SK-N-SH treated with all-trans-retinoic acid at 6 μM for 48 hours (cell line): ENCODE measurements at regions not wholly inside any gene's neighbourhood (a gene's known extent, or its start where the extent isn't known, plus 50 kb on each side); places are given as distances from the start of the nearest gene placed in this dataset.

ENCODE experiments used
- ATAC-seq: fragments of 200-7000 bp; cut with Tn5 transposase; 3 replicates; pipeline ENCODE4 v1.9.1; 2020; ENCODE audit warnings: mild to moderate bottlenecking, moderate library complexity
- ARNTL ChIP-seq: fragments of 450-650 bp; formaldehyde crosslinking; IDR thresholded peaks from 2 replicates; pipeline ENCODE4 v1.5.0; 2020; ENCODE audit warnings: low read depth, mild to moderate bottlenecking, moderate library complexity, borderline replicate concordance
- BACH2 ChIP-seq: fragments of 250-450 bp; sonication (Bioruptor Pico); IDR thresholded peaks from 2 replicates; pipeline ENCODE4 v1.9.0; 2021; ENCODE audit warnings: mild to moderate bottlenecking, borderline replicate concordance
- CREB5 ChIP-seq: fragments of 250-450 bp; sonication (Bioruptor Pico); IDR thresholded peaks from 2 replicates; pipeline ENCODE4 v1.5.1; 2020; ENCODE audit warnings: low read depth, mild to moderate bottlenecking, moderate library complexity
- CSDC2 ChIP-seq: fragments of 250-450 bp; sonication (Bioruptor Pico); IDR thresholded peaks from 2 replicates; pipeline ENCODE4 v1.5.0; 2020; ENCODE audit warnings: mild to moderate bottlenecking, moderate library complexity
- ESRRG ChIP-seq: fragments of 250-450 bp; sonication (Bioruptor Pico); IDR thresholded peaks from 2 replicates; pipeline ENCODE4 v1.6.1; 2021; ENCODE audit warnings: mild to moderate bottlenecking
- GLIS3 ChIP-seq: fragments of 250-450 bp; sonication (Bioruptor Pico); IDR thresholded peaks from 2 replicates; pipeline ENCODE4 v1.5.0; 2020; ENCODE audit warnings: mild to moderate bottlenecking, moderate library complexity
- ISL1 ChIP-seq: fragments of 250-450 bp; sonication (Bioruptor Pico); IDR thresholded peaks from 2 replicates; pipeline ENCODE4 v2.1.2; 2022; ENCODE audit warnings: mild to moderate bottlenecking, moderate library complexity
- OSR1 ChIP-seq: fragments of 250-450 bp; sonication (Bioruptor Pico); IDR thresholded peaks from 2 replicates; pipeline ENCODE4 v1.8.0; 2022; ENCODE audit warnings: moderate library complexity, mild to moderate bottlenecking, inconsistent platforms
- RARB ChIP-seq: fragments of 250-450 bp; sonication (Bioruptor Pico); IDR thresholded peaks from 2 replicates; pipeline ENCODE4 v1.8.0; 2021; ENCODE audit warnings: mild to moderate bottlenecking, moderate library complexity
- SNAI2 ChIP-seq: fragments of 250-450 bp; sonication (Bioruptor Pico); IDR thresholded peaks from 2 replicates; pipeline ENCODE4 v1.5.0; 2020; ENCODE audit warnings: mild to moderate bottlenecking, moderate library complexity
- TCF4 ChIP-seq: fragments of 250-450 bp; sonication (Bioruptor Pico); IDR thresholded peaks from 2 replicates; pipeline ENCODE4 v1.8.0; 2021; ENCODE audit warnings: mild to moderate bottlenecking, moderate library complexity, borderline replicate concordance
- ZC3H10 ChIP-seq: fragments of 250-450 bp; sonication (Bioruptor Pico); IDR thresholded peaks from 2 replicates; pipeline ENCODE4 v1.5.1; 2021; ENCODE audit warnings: mild to moderate bottlenecking, moderate library complexity
- ZFP3 ChIP-seq: fragments of 250-450 bp; sonication (Bioruptor Pico); IDR thresholded peaks from 2 replicates; pipeline ENCODE4 v1.5.0; 2020; ENCODE audit warnings: mild to moderate bottlenecking, moderate library complexity
- ZFP30 ChIP-seq: fragments of 450-650 bp; formaldehyde crosslinking; IDR thresholded peaks from 2 replicates; pipeline ENCODE4 v1.5.0; 2022; ENCODE audit warnings: mild to moderate bottlenecking, moderate library complexity
- ZNF565 ChIP-seq: fragments of 450-650 bp; formaldehyde crosslinking; conservative IDR thresholded peaks from 2 replicates; pipeline ENCODE4 v1.5.0; 2020; ENCODE audit warnings: low read depth, mild to moderate bottlenecking, moderate library complexity
- ZNF70 ChIP-seq: fragments of 450-650 bp; formaldehyde crosslinking; IDR thresholded peaks from 2 replicates; pipeline ENCODE4 v1.5.0; 2020; ENCODE audit warnings: mild to moderate bottlenecking, moderate library complexity
- ZNF8 ChIP-seq: fragments of 450-650 bp; formaldehyde crosslinking; IDR thresholded peaks from 2 replicates; pipeline ENCODE4 v1.5.0; 2020; ENCODE audit warnings: mild to moderate bottlenecking, moderate library complexity
- TF ChIP-seq, protein P1 (sequence below): fragments of 250-450 bp; sonication (Bioruptor Pico); IDR thresholded peaks from 2 replicates; pipeline ENCODE4 v1.8.0; 2021; ENCODE audit warnings: low read depth, mild to moderate bottlenecking, moderate library complexity, borderline replicate concordance
- TF ChIP-seq, protein P2 (sequence below): fragments of 250-450 bp; sonication (Bioruptor Pico); IDR thresholded peaks from 2 replicates; pipeline ENCODE4 v1.5.1; 2021; ENCODE audit warnings: mild to moderate bottlenecking, moderate library complexity
- TF ChIP-seq, protein P3 (sequence below): fragments of 250-450 bp; sonication (Bioruptor Pico); IDR thresholded peaks from 2 replicates; pipeline ENCODE4 v1.8.0; 2020; ENCODE audit warnings: mild to moderate bottlenecking, moderate library complexity, borderline replicate concordance
- TF ChIP-seq, protein P4 (sequence below): fragments of 250-450 bp; sonication (Bioruptor Pico); IDR thresholded peaks from 2 replicates; pipeline ENCODE4 v1.5.0; 2020; ENCODE audit warnings: mild to moderate bottlenecking, moderate library complexity

DNA sequence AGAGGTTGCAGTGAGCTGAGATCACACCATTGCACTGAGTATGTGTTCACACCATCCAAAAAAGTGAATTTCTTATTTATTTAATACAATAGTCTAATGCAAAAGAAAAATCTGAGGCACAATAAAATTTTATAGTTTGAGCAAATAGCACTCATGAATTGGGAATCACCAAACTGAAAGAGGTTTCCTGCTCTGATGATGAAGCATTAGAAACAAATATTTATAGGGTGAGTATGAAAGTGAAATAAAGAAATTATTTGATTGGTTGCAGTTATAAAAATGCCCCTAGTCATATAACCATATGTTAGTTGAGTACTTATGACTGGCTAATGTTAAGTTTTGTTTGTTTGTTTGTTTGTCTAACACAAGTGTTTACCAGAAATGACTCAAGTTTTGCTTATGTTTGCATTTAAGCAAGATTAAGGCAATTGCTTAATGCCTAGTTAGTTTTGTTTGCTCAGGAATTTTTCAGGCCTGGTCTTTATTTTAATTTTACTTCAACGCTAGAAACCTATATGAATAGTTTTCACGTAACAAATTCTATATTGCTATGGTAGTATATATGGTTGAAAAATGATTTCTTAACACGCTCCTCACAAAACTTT is 151.5 kb upstream of the FAM83B start:
- no peak for ATAC-seq
- TF ChIP-seq, protein P1, sequence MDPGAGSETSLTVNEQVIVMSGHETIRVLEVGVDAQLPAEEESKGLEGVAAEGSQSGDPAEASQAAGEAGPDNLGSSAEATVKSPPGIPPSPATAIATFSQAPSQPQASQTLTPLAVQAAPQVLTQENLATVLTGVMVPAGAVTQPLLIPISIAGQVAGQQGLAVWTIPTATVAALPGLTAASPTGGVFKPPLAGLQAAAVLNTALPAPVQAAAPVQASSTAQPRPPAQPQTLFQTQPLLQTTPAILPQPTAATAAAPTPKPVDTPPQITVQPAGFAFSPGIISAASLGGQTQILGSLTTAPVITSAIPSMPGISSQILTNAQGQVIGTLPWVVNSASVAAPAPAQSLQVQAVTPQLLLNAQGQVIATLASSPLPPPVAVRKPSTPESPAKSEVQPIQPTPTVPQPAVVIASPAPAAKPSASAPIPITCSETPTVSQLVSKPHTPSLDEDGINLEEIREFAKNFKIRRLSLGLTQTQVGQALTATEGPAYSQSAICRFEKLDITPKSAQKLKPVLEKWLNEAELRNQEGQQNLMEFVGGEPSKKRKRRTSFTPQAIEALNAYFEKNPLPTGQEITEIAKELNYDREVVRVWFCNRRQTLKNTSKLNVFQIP (CRISPR knock-in tag) = no peak
- TF ChIP-seq, protein P2, sequence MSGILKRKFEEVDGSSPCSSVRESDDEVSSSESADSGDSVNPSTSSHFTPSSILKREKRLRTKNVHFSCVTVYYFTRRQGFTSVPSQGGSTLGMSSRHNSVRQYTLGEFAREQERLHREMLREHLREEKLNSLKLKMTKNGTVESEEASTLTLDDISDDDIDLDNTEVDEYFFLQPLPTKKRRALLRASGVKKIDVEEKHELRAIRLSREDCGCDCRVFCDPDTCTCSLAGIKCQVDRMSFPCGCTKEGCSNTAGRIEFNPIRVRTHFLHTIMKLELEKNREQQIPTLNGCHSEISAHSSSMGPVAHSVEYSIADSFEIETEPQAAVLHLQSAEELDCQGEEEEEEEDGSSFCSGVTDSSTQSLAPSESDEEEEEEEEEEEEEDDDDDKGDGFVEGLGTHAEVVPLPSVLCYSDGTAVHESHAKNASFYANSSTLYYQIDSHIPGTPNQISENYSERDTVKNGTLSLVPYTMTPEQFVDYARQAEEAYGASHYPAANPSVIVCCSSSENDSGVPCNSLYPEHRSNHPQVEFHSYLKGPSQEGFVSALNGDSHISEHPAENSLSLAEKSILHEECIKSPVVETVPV = no peak
- TF ChIP-seq ESRRG (CRISPR knock-in tag) (no peak), GLIS3 (CRISPR knock-in tag) (no peak), SNAI2 (no peak), ZFP30 (CRISPR knock-in tag) (no peak), ZNF70 (CRISPR knock-in tag) (no peak), ZNF8 (CRISPR knock-in tag) (no peak)

DNA sequence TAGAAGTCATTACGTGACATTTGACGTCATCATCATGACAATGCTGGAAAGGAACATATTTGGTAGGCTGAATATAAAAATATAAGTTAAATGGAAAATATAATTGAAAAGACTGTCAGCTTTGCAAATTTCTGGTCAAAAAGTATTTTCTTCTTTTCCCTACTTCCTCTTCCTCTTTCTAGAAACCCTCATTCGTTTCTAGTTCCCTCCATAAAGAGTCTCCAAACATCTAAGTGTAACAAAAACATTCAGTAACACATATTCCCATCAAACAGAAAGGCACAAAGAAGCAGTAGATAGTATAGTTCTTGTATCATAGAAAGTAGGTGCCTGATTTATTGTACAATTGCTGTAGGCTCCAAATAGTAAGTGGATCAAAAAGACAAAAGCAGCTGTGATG is 150.8 kb upstream of the FAM83B start:
- no peak for TF ChIP-seq ZC3H10 (CRISPR knock-in tag)
- TF ChIP-seq, protein P3, sequence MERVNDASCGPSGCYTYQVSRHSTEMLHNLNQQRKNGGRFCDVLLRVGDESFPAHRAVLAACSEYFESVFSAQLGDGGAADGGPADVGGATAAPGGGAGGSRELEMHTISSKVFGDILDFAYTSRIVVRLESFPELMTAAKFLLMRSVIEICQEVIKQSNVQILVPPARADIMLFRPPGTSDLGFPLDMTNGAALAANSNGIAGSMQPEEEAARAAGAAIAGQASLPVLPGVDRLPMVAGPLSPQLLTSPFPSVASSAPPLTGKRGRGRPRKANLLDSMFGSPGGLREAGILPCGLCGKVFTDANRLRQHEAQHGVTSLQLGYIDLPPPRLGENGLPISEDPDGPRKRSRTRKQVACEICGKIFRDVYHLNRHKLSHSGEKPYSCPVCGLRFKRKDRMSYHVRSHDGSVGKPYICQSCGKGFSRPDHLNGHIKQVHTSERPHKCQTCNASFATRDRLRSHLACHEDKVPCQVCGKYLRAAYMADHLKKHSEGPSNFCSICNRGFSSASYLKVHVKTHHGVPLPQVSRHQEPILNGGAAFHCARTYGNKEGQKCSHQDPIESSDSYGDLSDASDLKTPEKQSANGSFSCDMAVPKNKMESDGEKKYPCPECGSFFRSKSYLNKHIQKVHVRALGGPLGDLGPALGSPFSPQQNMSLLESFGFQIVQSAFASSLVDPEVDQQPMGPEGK = no peak
- TF ChIP-seq RARB (CRISPR knock-in tag) = no peak
- no peak for TF ChIP-seq ZNF565 (CRISPR knock-in tag)
- TF ChIP-seq TCF4 = no peak
- no peak for TF ChIP-seq ESRRG (CRISPR knock-in tag)
- no peak for TF ChIP-seq ZNF70 (CRISPR knock-in tag)
- no peak for TF ChIP-seq ZNF8 (CRISPR knock-in tag)
- TF ChIP-seq OSR1 (CRISPR knock-in tag) = no peak
- no peak for TF ChIP-seq CREB5 (CRISPR knock-in tag)
- TF ChIP-seq GLIS3 (CRISPR knock-in tag) = no peak
- no peak for TF ChIP-seq ZFP30 (CRISPR knock-in tag)
- no peak for TF ChIP-seq CSDC2 (CRISPR knock-in tag)
- no peak for TF ChIP-seq SNAI2
- no peak for TF ChIP-seq ZFP3 (CRISPR knock-in tag)
- ATAC-seq = no peak

DNA sequence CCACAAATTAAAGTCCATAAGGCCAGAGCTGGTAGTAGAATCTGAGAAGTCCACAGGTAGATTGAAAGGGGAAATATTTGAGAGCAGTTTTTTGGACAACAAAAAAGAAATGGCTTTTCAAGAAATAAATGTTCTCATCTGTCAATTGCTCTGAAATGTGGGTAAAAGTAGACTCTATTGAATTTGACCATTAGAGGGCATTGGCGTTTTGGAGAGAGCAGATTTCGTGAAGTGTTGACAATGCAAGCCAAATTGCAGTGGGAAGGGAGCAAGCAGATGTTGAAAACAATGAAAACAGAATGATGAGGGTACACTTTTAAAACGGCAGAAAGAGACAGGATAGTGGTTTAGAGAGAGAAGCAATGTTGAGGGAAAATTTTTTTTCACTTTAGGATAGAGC is 149.1 kb upstream of the FAM83B start:
- TF ChIP-seq TCF4 (no peak), ZNF70 (CRISPR knock-in tag) (no peak), ISL1 (CRISPR knock-in tag) (no peak), BACH2 (CRISPR knock-in tag) (no peak), ARNTL (no peak), ZC3H10 (CRISPR knock-in tag) (no peak), ZFP30 (CRISPR knock-in tag) (no peak), RARB (CRISPR knock-in tag) (no peak), GLIS3 (CRISPR knock-in tag) (no peak)
- TF ChIP-seq, protein P1 (CRISPR knock-in tag) = no peak
- TF ChIP-seq, protein P4, sequence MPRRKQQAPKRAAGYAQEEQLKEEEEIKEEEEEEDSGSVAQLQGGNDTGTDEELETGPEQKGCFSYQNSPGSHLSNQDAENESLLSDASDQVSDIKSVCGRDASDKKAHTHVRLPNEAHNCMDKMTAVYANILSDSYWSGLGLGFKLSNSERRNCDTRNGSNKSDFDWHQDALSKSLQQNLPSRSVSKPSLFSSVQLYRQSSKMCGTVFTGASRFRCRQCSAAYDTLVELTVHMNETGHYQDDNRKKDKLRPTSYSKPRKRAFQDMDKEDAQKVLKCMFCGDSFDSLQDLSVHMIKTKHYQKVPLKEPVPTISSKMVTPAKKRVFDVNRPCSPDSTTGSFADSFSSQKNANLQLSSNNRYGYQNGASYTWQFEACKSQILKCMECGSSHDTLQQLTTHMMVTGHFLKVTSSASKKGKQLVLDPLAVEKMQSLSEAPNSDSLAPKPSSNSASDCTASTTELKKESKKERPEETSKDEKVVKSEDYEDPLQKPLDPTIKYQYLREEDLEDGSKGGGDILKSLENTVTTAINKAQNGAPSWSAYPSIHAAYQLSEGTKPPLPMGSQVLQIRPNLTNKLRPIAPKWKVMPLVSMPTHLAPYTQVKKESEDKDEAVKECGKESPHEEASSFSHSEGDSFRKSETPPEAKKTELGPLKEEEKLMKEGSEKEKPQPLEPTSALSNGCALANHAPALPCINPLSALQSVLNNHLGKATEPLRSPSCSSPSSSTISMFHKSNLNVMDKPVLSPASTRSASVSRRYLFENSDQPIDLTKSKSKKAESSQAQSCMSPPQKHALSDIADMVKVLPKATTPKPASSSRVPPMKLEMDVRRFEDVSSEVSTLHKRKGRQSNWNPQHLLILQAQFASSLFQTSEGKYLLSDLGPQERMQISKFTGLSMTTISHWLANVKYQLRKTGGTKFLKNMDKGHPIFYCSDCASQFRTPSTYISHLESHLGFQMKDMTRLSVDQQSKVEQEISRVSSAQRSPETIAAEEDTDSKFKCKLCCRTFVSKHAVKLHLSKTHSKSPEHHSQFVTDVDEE = no peak
- TF ChIP-seq, protein P3 = no peak
- ATAC-seq = 0 out of 3 replicates have a peak, but pooled peaks have one; percentile 39
